ENCODE measurements at regions not wholly inside any gene's neighbourhood (a gene's known extent, or its start where the extent isn't known, plus 50 kb on each side); places are given as distances from the start of the nearest gene placed in this dataset.

DNA sequence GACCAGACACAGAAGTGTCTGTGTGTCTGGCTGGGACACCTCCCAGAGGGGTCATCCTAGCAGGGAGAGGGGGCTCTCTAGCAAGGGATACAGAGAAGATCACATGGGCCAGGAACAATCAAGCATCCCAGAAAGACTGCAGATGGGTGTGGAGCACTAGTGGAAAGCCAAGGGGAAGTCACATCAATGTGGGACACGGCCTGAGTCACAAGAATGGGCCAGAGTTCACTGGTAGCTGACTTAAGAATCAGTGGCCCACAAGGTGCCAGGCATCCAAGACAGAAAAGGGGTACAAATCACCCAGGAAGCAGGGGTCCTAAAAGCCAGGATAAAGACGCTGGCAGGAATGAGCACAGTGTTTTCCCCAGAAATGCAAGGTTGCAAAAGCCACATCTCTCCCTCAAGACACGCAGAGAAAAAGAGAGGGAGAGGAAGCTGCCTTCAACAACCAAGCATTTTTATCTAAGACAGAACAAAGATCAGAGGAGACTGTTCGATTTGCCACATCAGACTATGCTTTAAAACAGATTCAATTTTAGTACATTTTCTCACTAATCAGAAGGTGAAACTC is 113.6 kb upstream of the DST start:
- TF ChIP-seq CTCF (IDR thresholded peaks at IDR 0.05; ENCODE audit: insufficient read depth, missing control alignments), result no peak
- FAIRE-seq (no peak), DNase-seq (ENCODE audit: insufficient read length, low spot score) (no peak)

- no peak for FAIRE-seq
Measured at GRCh38 chr6:56755040-56755439, 112.4 kb upstream of the DST start.

GRCh38 chr6:56753811-56754210 is 111.1 kb upstream of the DST start:
- TF ChIP-seq CTCF (IDR thresholded peaks at IDR 0.05; ENCODE audit: insufficient read depth, missing control alignments), result no peak
- no peak for DNase-seq (ENCODE audit: insufficient read length, low spot score)
- FAIRE-seq, result no peak

More at GRCh38 chr6:56755040-56755439, 112.4 kb upstream of the DST start:
- no peak for DNase-seq (ENCODE audit: insufficient read length, low spot score)
- TF ChIP-seq CTCF (IDR thresholded peaks at IDR 0.05; ENCODE audit: insufficient read depth, missing control alignments), result no peak

GRCh38 chr6:56752534-56752933 is 109.8 kb upstream of the DST start:
- no peak for FAIRE-seq
- DNase-seq (ENCODE audit: insufficient read length, low spot score), result no peak
- no peak for TF ChIP-seq CTCF (IDR thresholded peaks at IDR 0.05; ENCODE audit: insufficient read depth, missing control alignments)

DNA sequence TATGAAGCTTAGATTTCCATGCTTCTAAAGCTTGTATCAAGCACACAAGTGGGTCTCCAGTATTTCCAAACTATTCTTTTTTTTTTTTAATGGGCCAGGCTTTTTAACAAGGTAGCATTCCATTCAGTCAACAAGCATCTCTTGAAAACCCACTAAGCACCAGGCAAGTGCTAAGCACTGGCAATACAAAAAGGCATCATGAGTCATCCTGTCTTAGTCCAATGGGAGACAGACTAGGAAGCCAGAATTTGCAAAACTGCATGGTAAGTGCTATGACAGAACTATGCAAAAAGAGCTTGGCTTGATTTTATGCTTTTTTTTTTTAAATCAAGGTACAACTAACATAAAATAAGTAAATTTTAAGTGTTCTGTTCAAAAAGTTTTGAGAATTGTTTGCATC is 109.3 kb upstream of the DST start:
- no peak for FAIRE-seq
- no peak for DNase-seq (ENCODE audit: insufficient read length, low spot score)
- no peak for TF ChIP-seq CTCF (IDR thresholded peaks at IDR 0.05; ENCODE audit: insufficient read depth, missing control alignments)

DNA sequence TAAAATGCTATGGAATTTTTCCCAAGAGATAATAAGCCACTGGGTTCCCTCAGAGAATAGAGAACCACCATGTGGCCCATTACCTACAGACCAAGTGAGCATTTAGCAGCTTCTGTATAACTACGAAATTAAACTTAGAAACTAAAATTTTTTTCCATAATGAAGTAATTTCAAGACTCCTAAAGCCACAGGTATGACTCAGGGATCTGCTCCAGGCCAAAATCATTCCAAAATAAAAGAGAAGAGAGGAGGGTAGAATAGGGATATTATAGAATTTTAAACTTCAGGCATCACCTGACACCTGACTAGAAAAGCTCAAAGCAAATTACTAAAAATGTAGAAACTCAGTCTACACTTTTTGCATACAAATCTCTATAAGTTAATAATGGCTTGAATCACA is 108.9 kb upstream of the DST start:
- no peak for FAIRE-seq
- no peak for TF ChIP-seq CTCF (IDR thresholded peaks at IDR 0.05; ENCODE audit: insufficient read depth, missing control alignments)
- no peak for DNase-seq (ENCODE audit: insufficient read length, low spot score)

- TF ChIP-seq CTCF (IDR thresholded peaks at IDR 0.05; ENCODE audit: insufficient read depth, missing control alignments), result no peak
- DNase-seq (ENCODE audit: insufficient read length, low spot score), result no peak
- FAIRE-seq, result no peak
Measured at GRCh38 chr6:56750686-56751085, 108.0 kb upstream of the DST start.
